IPS DF 4.7 (cell line): ENCODE measurements at regions not wholly inside any gene's neighbourhood (a gene's known extent, or its start where the extent isn't known, plus 50 kb on each side); places are given as distances from the start of the nearest gene placed in this dataset.

Experiments used
- DNase-seq: peaks from one replicate; pipeline ENCODE4 v3.0.0-alpha.2; 2013; ENCODE audit warnings: low spot score; ENCODE audit errors: extremely low read depth

- no peak for DNase-seq
Measured at GRCh38 chr6:170021579-170021978, 269.3 kb downstream of the DLL1 start.

- DNase-seq = no peak
Measured at GRCh38 chr6:170019818-170020583, 268.6 kb downstream of the ERMARD start.

- DNase-seq = no peak
Measured at GRCh38 chr6:170018936-170019817, 267.8 kb downstream of the ERMARD start.

- DNase-seq = no peak
Measured at GRCh38 chr6:170018422-170018935, 267.1 kb downstream of the ERMARD start.

GRCh38 chr6:170017603-170018320, 266.3 kb downstream of the ERMARD start:
- DNase-seq = no peak

GRCh38 chr6:170013815-170014214, 262.4 kb downstream of the ERMARD start:
- no peak for DNase-seq

- no peak for DNase-seq
Measured at GRCh38 chr6:170012037-170012330, 260.6 kb downstream of the ERMARD start.

GRCh38 chr6:170011204-170012036, 260.0 kb downstream of the ERMARD start:
- DNase-seq = no peak

GRCh38 chr6:170010665-170011203, 259.3 kb downstream of the ERMARD start:
- no peak for DNase-seq

- DNase-seq = no peak
Measured at GRCh38 chr6:170008294-170008785, 256.9 kb downstream of the ERMARD start.

- DNase-seq = no peak
Measured at GRCh38 chr6:170007468-170008293, 256.3 kb downstream of the ERMARD start.

- DNase-seq = peak; percentile 69
Measured at GRCh38 chr6:170006900-170007467, 255.6 kb downstream of the ERMARD start.

GRCh38 chr6:170006071-170006899, 254.9 kb downstream of the ERMARD start:
- DNase-seq = no peak

- no peak for DNase-seq
Measured at GRCh38 chr6:170005665-170006064, 254.2 kb downstream of the ERMARD start.

- DNase-seq = no peak
Measured at GRCh38 chr6:170004585-170005210, 253.3 kb downstream of the ERMARD start.

- DNase-seq = no peak
Measured at GRCh38 chr6:170003451-170004160, 252.2 kb downstream of the ERMARD start.

- DNase-seq = no peak
Measured at GRCh38 chr6:170003027-170003426, 251.6 kb downstream of the ERMARD start.
